ENCODE measurements at regions not wholly inside any gene's neighbourhood (a gene's known extent, or its start where the extent isn't known, plus 50 kb on each side); places are given as distances from the start of the nearest gene placed in this dataset.

DNA sequence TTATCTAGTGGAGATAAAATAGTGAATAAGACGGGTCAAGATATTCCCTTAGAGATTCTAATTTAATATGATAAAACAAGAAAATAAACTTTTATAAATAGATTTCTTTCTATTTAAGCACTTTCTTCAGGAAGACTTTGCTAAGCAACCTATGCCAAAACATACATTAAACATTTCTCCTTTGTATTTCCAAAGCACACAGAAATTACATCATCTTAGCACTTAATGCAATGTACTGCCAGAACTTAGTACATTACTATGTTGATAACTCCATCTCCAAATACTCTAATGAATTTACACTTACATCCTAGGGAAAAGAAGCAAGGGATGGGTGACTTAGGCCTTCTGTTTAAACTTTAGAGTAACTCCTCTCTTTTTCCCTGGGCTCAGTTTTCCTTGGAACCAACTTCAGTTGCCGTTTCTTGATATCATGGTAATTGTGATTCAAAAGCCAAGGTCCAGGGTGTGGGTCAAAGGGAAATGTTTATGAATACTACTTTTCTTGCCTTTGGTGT, 322.6 kb upstream of the PCDH20 start:
- DNase-seq: no peak

DNA sequence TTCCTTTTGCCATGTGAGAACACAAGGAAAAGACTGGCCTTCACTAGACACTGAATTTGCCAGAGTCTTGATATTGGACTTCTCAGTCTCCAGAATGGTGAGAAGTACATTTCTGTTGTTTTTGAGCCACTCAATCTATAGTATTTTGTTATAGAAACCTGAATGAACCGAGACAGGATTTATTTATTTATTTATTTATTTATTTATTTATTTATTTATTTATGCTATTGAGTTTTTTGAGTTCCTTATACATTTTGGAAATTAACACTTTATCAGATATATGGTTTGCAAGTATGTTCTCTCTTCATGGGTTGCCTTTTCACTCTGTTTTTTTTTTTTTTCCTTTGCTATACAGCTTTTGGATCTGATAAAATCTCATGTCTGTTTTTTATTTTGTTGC, 319.0 kb upstream of the PCDH20 start:
- DNase-seq: no peak

DNA sequence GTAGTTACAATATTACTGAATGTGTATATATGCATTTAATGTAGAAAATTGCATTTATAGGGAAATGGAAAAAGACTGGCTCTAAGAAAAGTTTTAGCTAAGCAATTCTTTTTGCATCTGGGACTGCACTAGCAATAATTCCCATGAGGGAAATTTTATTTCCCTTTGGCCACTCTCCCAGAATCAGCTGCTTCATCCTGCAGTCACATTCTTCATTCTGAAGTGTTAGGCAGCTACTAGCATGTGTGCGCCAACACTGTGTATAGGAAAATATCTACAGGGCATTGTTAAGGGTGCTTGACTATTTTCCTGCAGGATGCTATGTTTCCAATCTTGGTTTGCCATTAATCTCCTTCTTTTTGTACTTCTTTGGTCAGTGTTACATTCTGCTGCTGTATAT, 312.8 kb upstream of the PCDH20 start:
- DNase-seq: no peak

DNA sequence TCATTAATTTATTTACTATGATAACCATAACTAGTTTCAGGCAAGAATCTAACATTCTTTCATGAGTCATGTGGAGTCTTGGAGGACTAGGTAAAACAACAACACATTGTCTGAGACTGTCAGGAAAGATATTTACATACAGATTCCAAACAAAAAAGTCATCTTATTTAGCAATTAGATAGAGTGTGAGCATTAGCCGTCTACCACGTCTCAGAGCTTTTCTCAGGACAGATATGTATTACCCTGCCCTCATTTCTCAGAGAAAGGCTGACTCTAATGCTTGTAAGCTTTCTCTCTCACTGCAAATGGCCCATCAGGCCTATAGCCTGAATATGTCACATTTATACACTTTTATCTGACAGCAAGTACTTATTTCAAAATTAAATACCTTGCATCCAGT, 312.1 kb upstream of the PCDH20 start:
- no peak for DNase-seq

DNA sequence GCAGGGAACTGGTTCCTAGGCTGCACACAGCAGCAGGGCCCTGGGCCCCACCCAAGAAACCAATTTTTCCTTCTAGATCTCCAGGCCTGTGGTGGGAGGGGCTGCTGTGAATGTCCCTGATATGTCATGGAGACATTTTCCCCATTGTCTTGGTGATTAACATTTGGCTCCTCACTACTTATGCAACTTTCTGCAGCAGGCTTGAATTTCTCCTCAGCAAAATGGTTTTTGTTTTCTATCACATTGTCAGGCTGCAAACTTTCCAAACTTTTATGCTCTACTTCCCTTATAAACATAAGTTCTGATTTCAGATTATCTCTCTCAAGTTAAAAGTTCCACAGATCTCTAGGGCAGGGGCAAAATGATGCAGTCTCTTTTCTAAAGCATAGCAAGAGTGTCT, 310.2 kb upstream of the PCDH20 start:
- no peak for DNase-seq

DNA sequence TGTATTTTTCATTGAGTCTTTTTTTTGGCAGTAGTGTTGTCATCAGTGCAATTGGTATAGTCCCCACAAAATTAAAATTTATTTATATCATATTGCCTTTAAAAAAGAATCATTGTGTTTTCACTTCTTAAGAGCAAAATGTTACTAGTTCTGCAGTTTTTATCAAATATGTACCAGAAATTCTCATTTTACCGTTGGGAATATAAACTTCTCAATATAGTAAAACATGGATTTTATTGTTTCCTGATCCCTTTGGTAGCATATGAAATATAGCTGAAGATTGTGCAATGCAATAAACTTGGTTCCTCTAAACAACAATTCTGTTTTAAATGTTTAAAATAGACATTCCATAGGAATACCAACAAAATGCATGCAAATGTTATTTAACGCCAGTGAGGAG, 306.5 kb upstream of the PCDH20 start:
- DNase-seq: no peak

DNA sequence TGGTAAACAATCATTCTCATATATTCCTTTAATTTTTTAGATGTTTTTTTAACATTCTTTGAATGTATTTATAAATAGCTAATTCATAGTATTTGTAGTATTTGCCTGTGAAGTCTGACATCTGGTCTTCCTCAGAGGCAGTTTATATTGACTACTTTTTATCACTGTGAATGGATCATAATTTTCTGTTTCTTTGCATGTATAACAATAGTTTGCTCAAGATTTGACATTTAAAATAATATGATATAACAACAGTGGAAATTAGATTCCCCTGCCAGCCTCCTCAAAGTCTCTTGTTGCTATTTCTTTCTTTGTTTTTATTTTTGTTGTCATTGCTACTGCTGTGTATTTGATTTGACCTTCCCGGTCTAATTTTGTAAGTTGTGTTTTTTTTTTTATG, 297.0 kb upstream of the PCDH20 start:
- no peak for DNase-seq

DNA sequence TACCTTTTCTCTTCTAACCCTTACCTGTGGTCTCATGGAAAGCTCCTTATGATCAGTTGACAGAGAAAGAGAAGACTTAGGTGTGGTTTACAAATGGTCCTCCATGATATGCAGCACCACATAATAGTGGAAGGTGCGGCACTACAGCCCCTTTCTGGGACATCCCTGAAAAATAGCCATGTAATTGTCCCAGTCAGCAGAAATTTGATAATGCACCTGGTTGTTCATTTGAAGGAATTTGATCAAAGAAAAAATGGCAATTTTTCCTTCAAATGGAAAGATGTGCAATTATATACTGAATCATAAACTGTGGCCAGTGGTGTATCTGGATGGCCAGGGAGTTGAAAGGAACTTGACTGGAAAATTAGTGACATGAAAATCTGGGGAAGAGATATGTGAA, 293.6 kb upstream of the PCDH20 start:
- no peak for DNase-seq

DNA sequence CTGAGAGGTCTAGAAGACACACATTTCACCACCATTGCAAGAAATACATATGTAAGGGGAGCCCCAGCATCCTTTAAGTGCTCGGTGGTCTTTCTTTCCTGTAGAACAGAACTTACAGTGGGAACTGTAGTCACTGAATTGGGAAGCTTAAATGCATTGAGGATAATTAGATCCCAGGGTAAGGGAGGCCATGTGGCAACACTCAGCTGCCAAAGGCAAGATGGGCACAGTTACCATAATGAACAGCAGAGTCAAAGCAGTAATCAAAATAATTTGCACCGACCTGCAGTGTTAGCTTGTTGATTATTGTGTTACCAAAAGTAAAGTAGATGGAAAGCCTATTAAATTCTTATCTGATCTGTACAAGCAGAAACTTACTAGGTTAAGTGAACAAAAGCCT, 291.2 kb upstream of the PCDH20 start:
- no peak for DNase-seq

DNA sequence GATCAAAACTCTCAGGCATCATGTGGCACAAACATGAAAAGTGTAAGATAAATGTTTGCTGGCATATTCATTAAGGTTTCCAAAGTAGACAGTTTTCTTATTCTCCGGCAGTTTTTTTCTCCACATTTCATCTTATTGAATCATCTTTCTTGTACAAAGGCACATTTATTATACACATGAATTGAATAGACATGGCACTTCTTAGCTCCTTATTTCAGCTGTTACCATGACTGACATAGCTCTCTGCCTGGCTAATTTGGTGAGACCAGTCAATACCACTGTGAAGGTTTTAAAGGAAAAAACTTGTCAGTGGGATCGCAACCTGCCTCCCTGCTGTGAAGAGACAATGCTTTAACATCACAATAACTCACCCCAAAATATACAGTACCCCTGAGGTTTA, 285.0 kb upstream of the PCDH20 start:
- DNase-seq: no peak

DNA sequence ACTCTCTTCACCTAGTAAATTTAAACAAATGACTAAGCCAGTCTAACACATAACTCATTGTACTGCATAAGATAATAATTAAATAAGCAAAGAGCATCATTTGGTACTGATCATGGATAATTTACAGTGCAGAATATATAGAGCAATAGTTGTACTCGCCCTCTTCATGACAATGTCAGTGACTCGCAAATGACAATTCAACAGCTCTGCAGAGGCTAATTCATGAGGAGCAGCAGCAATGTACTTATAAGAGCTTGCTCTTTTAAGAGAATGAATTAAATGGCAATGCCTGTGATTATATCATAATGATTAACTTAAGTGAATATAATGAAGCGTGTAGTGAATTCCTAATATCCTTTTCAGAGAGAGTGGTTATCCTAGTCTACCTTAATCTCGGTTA, 284.5 kb upstream of the PCDH20 start:
- DNase-seq: no peak

DNA sequence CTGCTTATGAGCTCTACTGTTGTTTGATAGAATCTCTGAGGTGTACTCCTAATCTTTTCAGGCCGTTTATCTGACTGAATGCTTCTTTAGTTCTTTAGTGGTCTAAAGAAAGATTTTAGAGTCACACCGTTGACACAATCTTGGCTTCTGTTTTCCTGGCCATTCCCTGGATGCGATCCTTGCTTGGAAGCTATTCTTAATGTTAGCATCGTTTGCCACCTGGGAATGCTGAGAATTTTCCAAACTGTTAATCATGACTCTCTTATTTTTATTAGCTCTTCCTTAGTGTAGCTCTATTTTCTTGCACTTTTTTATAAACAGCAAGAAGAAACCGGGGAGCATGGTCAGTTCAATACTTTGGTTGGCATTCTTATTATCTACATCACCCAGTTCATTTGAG, 281.0 kb upstream of the PCDH20 start:
- DNase-seq: no peak

DNA sequence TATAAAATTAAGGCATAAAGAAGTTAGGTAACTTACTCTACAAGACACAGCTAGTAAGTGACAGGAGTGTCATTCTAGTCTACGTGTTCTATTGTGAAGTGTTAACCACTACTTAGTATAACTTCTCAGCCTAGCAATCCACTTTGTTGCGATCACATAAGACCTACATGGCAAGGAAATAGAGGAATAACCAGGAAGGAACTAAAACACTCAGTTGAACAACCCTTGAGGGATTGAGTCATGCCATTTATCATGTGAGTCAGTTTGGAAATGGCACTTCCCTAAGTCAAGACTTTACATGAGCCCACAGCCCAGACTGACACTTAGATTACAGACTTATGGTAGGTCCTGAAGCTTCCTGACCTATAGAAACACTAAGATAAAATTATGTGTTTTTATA, 279.5 kb upstream of the PCDH20 start:
- no peak for DNase-seq

DNA sequence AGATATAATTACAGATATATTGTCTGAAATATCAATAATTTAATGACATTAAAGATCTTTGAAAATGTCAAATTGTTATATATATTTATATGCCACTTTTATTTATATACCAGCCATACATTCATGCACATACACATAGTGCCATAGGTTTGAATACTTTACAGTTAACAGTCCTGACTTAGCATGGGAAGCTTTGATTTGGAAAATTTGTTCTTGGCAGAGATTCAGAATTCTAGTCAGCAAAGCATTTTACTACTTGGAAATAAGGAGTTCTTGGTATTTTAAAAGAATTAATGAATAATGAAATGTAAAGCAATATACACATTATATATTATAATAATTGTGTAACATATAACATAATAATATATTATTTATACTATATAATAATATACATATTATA, 277.0 kb upstream of the PCDH20 start:
- no peak for DNase-seq

DNA sequence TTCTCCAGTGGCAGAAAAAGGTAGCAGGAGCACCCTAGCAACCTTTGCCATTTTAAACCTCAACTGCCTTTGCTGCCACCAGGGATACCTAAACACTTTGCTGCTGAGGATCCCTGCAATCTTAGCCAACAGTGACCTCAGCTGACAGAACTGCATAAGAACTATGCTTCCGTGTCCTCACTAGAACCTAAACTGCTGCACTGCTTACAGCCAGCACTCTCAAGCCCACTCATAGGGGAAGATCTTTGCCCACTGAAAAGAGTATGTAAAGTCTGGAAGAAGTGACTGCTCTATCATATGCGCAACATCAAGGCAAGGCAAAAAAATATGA, 270.0 kb upstream of the PCDH20 start:
- DNase-seq: no peak

DNA sequence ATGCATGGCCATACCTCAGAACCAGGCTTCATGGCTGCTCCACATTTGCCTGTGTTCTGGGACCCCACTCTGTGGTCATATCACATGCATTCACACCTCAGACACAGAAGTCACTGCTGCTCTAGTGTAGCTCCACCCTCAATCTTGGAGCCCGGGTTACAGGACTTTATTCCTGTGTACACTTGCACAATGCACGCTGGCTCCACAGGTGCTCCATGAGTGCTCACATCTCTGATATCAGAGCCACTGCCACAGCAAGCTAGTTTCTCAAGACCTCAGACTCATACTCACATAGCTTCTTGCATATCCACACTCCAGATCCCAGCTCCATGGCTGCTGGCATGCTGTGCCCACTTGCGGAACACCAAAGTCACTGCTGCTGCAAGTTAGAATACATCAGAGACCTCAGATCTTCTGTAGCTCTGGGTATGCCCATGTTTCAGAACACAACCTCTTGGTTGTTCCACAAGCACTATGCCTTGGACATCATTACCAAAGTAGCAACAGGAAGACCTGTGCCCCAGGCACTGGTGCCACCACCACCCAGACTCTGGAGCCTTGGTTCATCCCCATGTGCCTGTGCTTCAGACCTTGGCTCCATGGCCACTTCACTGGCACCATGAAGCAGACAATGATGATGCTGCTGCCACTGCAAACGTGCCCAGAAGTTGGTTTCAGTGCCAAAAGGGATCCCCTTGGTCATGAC, 269.5 kb upstream of the PCDH20 start:
- DNase-seq: no peak

DNA sequence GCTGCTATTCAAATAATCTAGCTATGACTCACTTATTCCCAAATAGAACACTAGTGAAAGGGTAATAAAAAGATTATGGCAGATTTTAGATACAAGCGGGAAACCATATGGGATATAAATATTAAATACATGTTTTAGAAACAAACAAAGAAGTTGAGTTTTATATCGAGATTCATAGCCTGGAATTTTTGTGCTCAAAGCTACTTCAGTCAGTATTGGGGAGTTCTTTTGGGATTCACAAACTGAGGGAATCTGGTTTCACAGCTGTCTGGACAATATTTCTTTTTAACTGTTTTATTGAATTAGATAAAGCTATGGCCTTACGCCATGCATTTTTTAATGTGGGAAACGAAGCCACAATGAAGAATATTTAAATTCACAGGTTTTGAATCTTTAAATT, 257.1 kb upstream of the PCDH20 start:
- DNase-seq: no peak

DNA sequence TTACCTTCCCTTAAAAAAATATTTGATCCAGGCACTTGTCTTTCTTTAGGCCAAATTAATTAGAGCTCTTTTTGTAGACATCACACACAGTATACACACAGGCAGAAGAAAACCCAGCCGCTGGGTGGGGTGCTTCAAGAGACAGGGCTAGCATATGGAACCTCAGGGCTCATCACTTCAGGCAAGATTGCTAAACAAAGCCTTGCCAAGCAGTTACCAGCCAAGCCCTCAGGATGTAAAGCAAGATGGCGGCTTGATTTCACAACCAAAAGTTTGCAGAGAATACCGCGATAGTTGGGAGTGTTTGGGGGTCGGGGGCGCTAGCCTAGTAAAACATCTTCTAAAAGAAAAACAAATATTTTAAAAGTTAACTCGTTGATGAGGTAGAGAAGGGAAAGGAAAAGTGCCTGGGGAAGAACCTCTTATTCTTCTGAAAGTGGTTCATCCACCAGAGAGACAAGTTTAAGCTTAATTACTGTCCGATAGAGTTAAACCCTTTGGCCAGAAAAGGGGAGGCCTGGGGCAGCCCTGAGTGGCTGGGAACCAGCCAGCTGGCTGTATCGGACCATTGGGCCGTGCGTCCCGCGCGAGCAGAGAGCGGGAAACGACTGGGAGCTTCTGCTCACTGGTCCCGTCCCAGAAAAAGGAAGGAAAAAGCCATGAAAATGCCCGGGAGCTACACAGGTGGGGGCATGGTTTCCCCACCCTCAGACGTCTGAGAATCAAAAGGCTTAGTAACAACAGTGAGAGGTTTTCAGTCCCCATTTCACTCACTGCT, 254.9 kb upstream of the PCDH20 start:
- DNase-seq: no peak

DNA sequence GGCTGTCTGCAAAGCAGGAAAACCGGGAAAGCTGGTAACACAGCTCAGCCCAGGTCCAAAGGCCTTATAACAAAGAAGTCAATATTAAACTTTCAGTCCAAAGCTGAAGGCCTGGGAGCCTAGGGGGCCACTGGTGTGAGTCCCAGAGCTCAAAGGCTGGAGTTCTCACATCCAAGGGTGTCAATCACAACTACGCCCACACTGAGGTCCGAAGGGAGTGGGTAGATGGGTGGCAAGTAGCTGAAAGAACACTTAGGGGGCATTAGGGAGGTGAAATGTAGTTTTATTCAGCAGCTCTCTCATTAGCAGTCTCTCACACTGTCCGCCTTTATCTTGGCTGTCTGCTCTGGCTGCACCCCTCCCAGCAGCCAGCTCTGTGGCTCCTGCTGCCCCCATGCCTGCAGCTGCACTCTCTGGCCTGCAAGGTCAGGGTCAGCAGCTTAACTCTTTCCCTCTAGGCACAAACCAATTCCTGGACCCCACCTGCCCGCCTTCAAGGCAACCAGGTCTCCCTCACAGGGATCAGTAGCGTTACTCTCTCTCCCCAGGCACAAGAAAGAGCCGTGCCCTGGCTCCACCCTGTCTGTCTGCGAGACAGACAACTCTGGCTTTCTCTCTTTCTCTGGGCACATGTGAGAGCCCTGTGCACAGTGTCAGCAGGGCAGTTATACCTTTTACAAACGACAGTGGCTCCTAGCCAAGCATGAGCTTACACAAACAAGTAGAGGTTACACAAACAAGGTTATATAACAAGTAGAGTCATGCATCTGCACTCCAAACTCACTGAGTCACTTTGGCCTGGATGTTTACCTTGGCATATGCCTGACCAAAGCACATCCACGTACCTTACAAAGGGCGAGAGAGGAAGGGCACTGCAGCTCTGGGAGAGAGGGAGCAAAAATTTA, 249.4 kb upstream of the PCDH20 start:
- no peak for DNase-seq

DNA sequence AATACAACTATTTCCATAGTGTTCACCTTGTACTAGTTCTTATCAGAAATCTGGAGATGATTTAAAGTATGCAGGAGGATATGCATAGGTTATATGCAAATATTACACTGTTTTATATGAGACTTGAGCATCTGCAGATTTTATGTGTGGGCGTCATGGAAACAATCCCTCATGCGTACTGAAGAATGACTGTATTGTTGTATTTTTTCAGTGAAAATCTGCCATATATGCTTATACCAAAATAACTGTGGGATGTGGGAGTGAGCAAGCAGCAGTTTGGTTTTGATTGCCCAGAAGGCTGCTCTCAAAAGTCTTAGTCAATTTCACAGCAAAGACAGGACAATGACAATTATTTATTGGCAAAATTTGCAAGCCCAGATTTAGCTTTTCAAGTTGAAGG, 238.8 kb upstream of the PCDH20 start:
- no peak for DNase-seq

DNA sequence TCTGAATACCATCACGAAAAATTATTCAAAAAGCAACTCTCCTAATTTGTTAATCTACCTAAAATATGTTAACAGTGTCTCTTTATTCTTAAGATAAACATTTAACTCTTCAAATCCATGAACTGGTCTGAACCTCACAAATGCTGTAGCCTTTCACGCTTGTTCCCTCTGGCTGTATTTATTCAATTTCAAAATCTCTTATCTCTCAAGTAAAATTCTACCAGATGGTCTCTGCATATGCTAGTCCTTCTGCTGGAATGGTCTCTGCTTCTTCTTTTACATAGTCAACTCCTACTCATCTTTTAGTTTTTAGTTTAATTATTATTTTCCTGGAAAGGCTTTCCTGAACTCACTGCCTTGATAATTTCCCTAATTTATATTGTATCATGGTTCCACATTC, 232.9 kb upstream of the PCDH20 start:
- DNase-seq: no peak

DNA sequence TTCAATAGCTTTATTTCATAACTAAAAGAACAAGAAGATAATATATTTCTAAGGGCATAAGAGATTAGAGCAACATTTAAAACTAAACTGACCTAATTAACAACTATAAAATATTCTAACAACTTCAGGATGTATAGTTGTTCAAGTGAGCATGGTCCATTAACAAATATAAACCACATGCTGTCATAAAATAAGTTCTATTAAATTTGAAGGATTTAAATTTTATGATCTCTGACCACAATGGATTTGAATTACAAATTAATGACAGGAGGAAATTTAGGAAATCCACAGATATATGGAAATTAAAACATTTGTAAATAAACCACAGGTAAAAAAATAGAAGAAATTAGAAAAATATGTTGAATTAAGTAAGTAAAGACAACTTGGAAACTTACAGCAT, 196.5 kb upstream of the PCDH20 start:
- no peak for DNase-seq

DNA sequence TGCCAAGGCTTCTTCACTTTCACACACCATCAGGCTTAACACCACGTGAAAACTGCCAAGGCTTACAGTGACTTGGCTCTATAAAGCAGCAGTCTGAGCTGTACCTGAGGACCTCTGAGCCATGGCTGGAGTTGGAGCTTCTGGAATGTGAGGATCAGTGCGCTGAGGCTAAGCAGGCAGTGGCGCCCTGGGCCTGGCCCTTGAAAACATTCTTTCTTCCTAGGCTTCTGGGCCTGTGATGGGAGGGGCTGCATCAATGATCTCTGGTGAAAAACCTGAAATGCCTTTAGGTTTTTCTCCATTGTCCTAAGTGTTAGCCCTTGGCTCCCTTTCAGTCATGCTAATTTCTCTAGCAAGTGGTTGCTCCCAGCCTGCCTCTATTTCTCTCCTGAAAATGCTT, 192.5 kb upstream of the PCDH20 start:
- DNase-seq: no peak
